ENCODE measurements at regions not wholly inside any gene's neighbourhood (a gene's known extent, or its start where the extent isn't known, plus 50 kb on each side); places are given as distances from the start of the nearest gene placed in this dataset.

DNA sequence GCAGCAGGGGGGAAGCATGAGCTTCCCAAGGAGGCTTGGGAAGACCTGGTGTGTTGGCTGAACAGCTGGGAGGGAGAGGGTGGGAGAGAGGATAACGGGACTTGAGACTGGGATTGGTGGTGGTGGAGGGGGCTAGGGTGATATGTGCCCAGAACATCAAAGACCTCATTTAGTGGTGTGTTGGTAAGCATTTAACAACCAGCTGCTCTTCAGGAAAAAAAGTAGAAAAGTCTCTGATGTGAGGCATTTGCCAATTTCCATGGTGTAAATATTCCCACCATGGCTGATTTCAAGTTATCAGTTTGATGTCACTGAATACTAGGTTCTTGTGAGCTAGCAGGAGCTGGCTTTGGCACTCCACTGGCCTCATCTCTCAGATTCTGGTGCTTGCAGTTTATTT, 170.8 kb downstream of the MACROH2A1 start:
- DNase-seq (ENCODE audit: low read depth, low spot score): no peak
- SMC1A ChIA-PET (ENCODE audit: uncharacterized antibody, unreplicated experiment): no interaction called here
- no peak for TF ChIP-seq STAT3 (IDR thresholded peaks at IDR 0.05; ENCODE audit: low read depth, low read length)
- TF ChIP-seq PAX8 (IDR thresholded peaks at IDR 0.05): no peak
- no peak for TF ChIP-seq EP300 (IDR thresholded peaks at IDR 0.05; ENCODE audit: borderline replicate concordance in 1 of 2, control insufficient read depth in 1 of 2, low read depth in 2 of 2, low read length in 2 of 2)
- no peak for TF ChIP-seq RAD21 (IDR thresholded peaks at IDR 0.05; ENCODE audit: insufficient read depth, low read depth, low read length)
- no peak for TF ChIP-seq NR2C1 (IDR thresholded peaks at IDR 0.05)
- no peak for TF ChIP-seq BRCA1 (IDR thresholded peaks at IDR 0.05; ENCODE audit: low read depth, low read length)
- TF ChIP-seq, protein P1, sequence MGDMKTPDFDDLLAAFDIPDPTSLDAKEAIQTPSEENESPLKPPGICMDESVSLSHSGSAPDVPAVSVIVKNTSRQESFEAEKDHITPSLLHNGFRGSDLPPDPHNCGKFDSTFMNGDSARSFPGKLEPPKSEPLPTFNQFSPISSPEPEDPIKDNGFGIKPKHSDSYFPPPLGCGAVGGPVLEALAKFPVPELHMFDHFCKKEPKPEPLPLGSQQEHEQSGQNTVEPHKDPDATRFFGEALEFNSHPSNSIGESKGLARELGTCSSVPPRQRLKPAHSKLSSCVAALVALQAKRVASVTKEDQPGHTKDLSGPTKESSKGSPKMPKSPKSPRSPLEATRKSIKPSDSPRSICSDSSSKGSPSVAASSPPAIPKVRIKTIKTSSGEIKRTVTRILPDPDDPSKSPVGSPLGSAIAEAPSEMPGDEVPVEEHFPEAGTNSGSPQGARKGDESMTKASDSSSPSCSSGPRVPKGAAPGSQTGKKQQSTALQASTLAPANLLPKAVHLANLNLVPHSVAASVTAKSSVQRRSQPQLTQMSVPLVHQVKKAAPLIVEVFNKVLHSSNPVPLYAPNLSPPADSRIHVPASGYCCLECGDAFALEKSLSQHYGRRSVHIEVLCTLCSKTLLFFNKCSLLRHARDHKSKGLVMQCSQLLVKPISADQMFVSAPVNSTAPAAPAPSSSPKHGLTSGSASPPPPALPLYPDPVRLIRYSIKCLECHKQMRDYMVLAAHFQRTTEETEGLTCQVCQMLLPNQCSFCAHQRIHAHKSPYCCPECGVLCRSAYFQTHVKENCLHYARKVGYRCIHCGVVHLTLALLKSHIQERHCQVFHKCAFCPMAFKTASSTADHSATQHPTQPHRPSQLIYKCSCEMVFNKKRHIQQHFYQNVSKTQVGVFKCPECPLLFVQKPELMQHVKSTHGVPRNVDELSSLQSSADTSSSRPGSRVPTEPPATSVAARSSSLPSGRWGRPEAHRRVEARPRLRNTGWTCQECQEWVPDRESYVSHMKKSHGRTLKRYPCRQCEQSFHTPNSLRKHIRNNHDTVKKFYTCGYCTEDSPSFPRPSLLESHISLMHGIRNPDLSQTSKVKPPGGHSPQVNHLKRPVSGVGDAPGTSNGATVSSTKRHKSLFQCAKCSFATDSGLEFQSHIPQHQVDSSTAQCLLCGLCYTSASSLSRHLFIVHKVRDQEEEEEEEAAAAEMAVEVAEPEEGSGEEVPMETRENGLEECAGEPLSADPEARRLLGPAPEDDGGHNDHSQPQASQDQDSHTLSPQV (IDR thresholded peaks at IDR 0.05): no peak
- no peak for TF ChIP-seq CBX3 (IDR thresholded peaks at IDR 0.05; ENCODE audit: borderline replicate concordance, low read depth)
- no peak for TF ChIP-seq POLR2AphosphoS2 (IDR thresholded peaks at IDR 0.05; ENCODE audit: low read depth, low read length)
- no peak overlapping the region for H3K4me2 ChIP-seq (ENCODE audit: control insufficient read depth, insufficient read depth)
- no peak overlapping the region for H3K27ac ChIP-seq (ENCODE audit: control insufficient read depth, insufficient read depth)
- H3K79me2 ChIP-seq (ENCODE audit: control insufficient read depth, insufficient read depth, low read length): no peaks in the 10 kb centered on the region
- RAD21 ChIA-PET (ENCODE audit: unreplicated experiment): no interaction called here
- H2AFZ ChIP-seq (ENCODE audit: control insufficient read depth, low read depth, low read length): no peak overlapping the region
- H3K9me3 ChIP-seq (replicated peaks; ENCODE audit: control insufficient read depth, insufficient read depth, low read length): no peaks in the 10 kb centered on the region
- ATAC-seq: no peak
- no peak for FAIRE-seq
- whole genome bisulfite sequencing (ENCODE audit: insufficient coverage, insufficient replicate concordance, low lambda C conversion rate, missing lambda C conversion rate): no CpG with 5 or more reads among the region's 1 CpG
- CTCF ChIA-PET: no interaction called here
- no peaks in the 10 kb centered on the region for H3K36me3 ChIP-seq (ENCODE audit: control insufficient read depth in 2 of 2, insufficient read depth in 2 of 2, low read length in 1 of 2)
- POLR2A ChIA-PET: no interaction called here
- in situ Hi-C loops (cut with MboI) (no loop called here), intact Hi-C loops (cut with micrococcal nuclease; ENCODE audit: unreplicated experiment) (no loop called here)
- BruUV-seq (replicated peaks): no TSS peak
- peaks cover 8% of the 10 kb centered on the region for H3K4me1 ChIP-seq (ENCODE audit: control insufficient read depth, insufficient read depth, low read length)
- no peak overlapping the region for H3K4me3 ChIP-seq
- no peaks in the 10 kb centered on the region for H4K20me1 ChIP-seq (ENCODE audit: control insufficient read depth, insufficient read depth)
- no peak overlapping the region for H3K9ac ChIP-seq (ENCODE audit: control insufficient read depth, insufficient read depth, low read length)
- H3K27me3 ChIP-seq (replicated peaks in 1 of 2; ENCODE audit: control insufficient read depth in 2 of 2, insufficient read depth in 2 of 2, low read length in 1 of 2): peaks cover 0 to 14% of the 10 kb centered on the region in 2 experiments; a peak in 2 of 4 replicates
